ENCODE measurements at regions not wholly inside any gene's neighbourhood (a gene's known extent, or its start where the extent isn't known, plus 50 kb on each side); places are given as distances from the start of the nearest gene placed in this dataset.

- no peak for TF ChIP-seq CTCF (IDR thresholded peaks at IDR 0.05)
- TF ChIP-seq POLR2A (IDR thresholded peaks at IDR 0.05) = no peak
Measured at GRCh38 chr22:49688516-49689254, 139.0 kb downstream of the BRD1 start.

Measured in heart left ventricle (tissue), 13 donors.